ENCODE measurements at regions not wholly inside any gene's neighbourhood (a gene's known extent, or its start where the extent isn't known, plus 50 kb on each side); places are given as distances from the start of the nearest gene placed in this dataset.

- no peak for DNase-seq (ENCODE audit: low spot score)
- Histone ChIP-seq H3K27me3 (ENCODE audit: control insufficient read depth in 4 of 4, insufficient read depth in 4 of 4, low read length in 3 of 4) (no peaks in the 10 kb centered on the region), H3K27ac (ENCODE audit: low read depth in 1 of 2, low read length in 2 of 2) (no peak overlapping the region), H3K36me3 (ENCODE audit: control insufficient read depth in 4 of 4, insufficient read depth in 3 of 4, low read depth in 1 of 4, low read length in 3 of 4) (no peaks in the 10 kb centered on the region), H3K9ac (ENCODE audit: low read depth in 1 of 2, low read length in 2 of 2) (no peak overlapping the region), H3K4me3 (ENCODE audit: low read depth in 1 of 3, low read length in 3 of 3) (no peak overlapping the region), H3K4me1 (ENCODE audit: control insufficient read depth in 4 of 4, insufficient read depth in 4 of 4, low read length in 3 of 4) (no peaks in the 10 kb centered on the region), H3K9me3 (ENCODE audit: control insufficient read depth in 4 of 4, low read length in 3 of 4) (no peaks in the 10 kb centered on the region)
- 92% methylated on average over 5 of the region's 5 CpGs for WGBS
- TF ChIP-seq, protein P1, sequence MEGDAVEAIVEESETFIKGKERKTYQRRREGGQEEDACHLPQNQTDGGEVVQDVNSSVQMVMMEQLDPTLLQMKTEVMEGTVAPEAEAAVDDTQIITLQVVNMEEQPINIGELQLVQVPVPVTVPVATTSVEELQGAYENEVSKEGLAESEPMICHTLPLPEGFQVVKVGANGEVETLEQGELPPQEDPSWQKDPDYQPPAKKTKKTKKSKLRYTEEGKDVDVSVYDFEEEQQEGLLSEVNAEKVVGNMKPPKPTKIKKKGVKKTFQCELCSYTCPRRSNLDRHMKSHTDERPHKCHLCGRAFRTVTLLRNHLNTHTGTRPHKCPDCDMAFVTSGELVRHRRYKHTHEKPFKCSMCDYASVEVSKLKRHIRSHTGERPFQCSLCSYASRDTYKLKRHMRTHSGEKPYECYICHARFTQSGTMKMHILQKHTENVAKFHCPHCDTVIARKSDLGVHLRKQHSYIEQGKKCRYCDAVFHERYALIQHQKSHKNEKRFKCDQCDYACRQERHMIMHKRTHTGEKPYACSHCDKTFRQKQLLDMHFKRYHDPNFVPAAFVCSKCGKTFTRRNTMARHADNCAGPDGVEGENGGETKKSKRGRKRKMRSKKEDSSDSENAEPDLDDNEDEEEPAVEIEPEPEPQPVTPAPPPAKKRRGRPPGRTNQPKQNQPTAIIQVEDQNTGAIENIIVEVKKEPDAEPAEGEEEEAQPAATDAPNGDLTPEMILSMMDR (IDR thresholded peaks at IDR 0.05; ENCODE audit: low read depth, low read length, missing input control): no peak
- TF ChIP-seq HNF4A (conservative IDR thresholded peaks at IDR 0.05) (no peak), TAF1 (conservative IDR thresholded peaks at IDR 0.05) (no peak), FOXA1 (IDR thresholded peaks at IDR 0.05) (no peak), GABPA (IDR thresholded peaks at IDR 0.05 in 1 of 2, conservative IDR thresholded peaks at IDR 0.05 in 1 of 2) (no peak), EGR1 (IDR thresholded peaks at IDR 0.05; ENCODE audit: low read depth in 2 of 2) (no peak), SP1 (IDR thresholded peaks at IDR 0.05) (no peak), HNF4G (IDR thresholded peaks at IDR 0.05) (no peak), NR2F2 (IDR thresholded peaks at IDR 0.05) (no peak), RAD21 (IDR thresholded peaks at IDR 0.05) (no peak), FOXA2 (IDR thresholded peaks at IDR 0.05) (no peak), RXRA (IDR thresholded peaks at IDR 0.05) (no peak), JUND (IDR thresholded peaks at IDR 0.05) (no peak)
- TF ChIP-seq, protein P2, sequence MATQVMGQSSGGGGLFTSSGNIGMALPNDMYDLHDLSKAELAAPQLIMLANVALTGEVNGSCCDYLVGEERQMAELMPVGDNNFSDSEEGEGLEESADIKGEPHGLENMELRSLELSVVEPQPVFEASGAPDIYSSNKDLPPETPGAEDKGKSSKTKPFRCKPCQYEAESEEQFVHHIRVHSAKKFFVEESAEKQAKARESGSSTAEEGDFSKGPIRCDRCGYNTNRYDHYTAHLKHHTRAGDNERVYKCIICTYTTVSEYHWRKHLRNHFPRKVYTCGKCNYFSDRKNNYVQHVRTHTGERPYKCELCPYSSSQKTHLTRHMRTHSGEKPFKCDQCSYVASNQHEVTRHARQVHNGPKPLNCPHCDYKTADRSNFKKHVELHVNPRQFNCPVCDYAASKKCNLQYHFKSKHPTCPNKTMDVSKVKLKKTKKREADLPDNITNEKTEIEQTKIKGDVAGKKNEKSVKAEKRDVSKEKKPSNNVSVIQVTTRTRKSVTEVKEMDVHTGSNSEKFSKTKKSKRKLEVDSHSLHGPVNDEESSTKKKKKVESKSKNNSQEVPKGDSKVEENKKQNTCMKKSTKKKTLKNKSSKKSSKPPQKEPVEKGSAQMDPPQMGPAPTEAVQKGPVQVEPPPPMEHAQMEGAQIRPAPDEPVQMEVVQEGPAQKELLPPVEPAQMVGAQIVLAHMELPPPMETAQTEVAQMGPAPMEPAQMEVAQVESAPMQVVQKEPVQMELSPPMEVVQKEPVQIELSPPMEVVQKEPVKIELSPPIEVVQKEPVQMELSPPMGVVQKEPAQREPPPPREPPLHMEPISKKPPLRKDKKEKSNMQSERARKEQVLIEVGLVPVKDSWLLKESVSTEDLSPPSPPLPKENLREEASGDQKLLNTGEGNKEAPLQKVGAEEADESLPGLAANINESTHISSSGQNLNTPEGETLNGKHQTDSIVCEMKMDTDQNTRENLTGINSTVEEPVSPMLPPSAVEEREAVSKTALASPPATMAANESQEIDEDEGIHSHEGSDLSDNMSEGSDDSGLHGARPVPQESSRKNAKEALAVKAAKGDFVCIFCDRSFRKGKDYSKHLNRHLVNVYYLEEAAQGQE (IDR thresholded peaks at IDR 0.05): no peak
- TF ChIP-seq, protein P3, sequence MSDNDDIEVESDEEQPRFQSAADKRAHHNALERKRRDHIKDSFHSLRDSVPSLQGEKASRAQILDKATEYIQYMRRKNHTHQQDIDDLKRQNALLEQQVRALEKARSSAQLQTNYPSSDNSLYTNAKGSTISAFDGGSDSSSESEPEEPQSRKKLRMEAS (IDR thresholded peaks at IDR 0.05): no peak
These were observed 561.2 kb downstream of the HAO1 start for GRCh38 chr20:7378864-7379605.

DNA sequence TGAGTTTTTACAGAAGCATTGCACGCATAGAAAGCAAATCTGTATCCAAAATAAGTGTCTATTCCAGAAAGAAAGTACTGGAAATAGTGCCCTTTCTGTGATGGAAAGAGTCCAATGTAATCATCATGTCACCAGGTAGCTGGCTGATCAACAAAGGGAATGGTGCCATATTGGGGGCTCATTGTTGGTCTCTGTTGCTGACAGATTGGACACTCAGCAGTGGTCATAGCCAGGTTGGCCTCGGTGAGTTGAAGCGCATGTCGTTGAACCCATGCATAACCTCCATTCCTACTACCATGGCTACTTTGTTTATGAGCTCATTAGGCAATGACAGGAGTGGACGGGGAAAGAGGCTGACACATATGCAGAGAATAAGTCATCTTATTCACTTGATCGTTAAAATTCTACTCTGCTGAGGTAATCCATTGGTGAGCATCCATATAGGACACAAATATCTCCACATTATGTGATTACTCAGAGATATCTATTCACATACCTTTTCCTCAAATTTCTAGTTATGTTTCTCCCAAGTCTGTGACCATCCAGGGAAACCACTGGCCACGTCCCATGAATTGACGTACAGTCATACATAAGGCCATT is 560.5 kb downstream of the HAO1 start:
- Histone ChIP-seq H3K9me3 (ENCODE audit: control insufficient read depth in 4 of 4, low read length in 3 of 4) (no peaks in the 10 kb centered on the region), H3K9ac (ENCODE audit: low read depth in 1 of 2, low read length in 2 of 2) (no peak overlapping the region), H3K36me3 (ENCODE audit: control insufficient read depth in 4 of 4, insufficient read depth in 3 of 4, low read depth in 1 of 4, low read length in 3 of 4) (no peaks in the 10 kb centered on the region), H3K4me1 (ENCODE audit: control insufficient read depth in 4 of 4, insufficient read depth in 4 of 4, low read length in 3 of 4) (no peaks in the 10 kb centered on the region), H3K4me3 (ENCODE audit: low read depth in 1 of 3, low read length in 3 of 3) (no peak overlapping the region), H3K27me3 (ENCODE audit: control insufficient read depth in 4 of 4, insufficient read depth in 4 of 4, low read length in 3 of 4) (no peaks in the 10 kb centered on the region), H3K27ac (ENCODE audit: low read depth in 1 of 2, low read length in 2 of 2) (no peak overlapping the region)
- DNase-seq (ENCODE audit: low spot score): no peak
- WGBS: 90% methylated on average over 8 of the region's 8 CpGs
- TF ChIP-seq, protein P3 (IDR thresholded peaks at IDR 0.05): no peak
- TF ChIP-seq HNF4A (conservative IDR thresholded peaks at IDR 0.05) (no peak), HNF4G (IDR thresholded peaks at IDR 0.05) (no peak), GABPA (IDR thresholded peaks at IDR 0.05 in 1 of 2, conservative IDR thresholded peaks at IDR 0.05 in 1 of 2) (no peak), FOXA1 (IDR thresholded peaks at IDR 0.05) (no peak)
- TF ChIP-seq, protein P2 (IDR thresholded peaks at IDR 0.05): no peak
- TF ChIP-seq, protein P1 (IDR thresholded peaks at IDR 0.05; ENCODE audit: low read depth, low read length, missing input control): no peak
- TF ChIP-seq, protein P4, sequence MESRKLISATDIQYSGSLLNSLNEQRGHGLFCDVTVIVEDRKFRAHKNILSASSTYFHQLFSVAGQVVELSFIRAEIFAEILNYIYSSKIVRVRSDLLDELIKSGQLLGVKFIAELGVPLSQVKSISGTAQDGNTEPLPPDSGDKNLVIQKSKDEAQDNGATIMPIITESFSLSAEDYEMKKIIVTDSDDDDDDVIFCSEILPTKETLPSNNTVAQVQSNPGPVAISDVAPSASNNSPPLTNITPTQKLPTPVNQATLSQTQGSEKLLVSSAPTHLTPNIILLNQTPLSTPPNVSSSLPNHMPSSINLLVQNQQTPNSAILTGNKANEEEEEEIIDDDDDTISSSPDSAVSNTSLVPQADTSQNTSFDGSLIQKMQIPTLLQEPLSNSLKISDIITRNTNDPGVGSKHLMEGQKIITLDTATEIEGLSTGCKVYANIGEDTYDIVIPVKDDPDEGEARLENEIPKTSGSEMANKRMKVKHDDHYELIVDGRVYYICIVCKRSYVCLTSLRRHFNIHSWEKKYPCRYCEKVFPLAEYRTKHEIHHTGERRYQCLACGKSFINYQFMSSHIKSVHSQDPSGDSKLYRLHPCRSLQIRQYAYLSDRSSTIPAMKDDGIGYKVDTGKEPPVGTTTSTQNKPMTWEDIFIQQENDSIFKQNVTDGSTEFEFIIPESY (IDR thresholded peaks at IDR 0.05): no peak

Measured in liver (tissue), 8 donors.